DND-41 (cell line): ENCODE measurements at regions not wholly inside any gene's neighbourhood (a gene's known extent, or its start where the extent isn't known, plus 50 kb on each side); places are given as distances from the start of the nearest gene placed in this dataset.
"Not testable (repeated sequence)": the region's sequence is repeated elsewhere in the genome, so short reads cannot be mapped to it uniquely, and the experiment has no call there.

ENCODE experiments used
- ATAC-seq: fragments of 200-7000 bp; cut with Tn5 transposase; 3 replicates; pipeline ENCODE4 v1.9.1; 2021; ENCODE audit warnings: low read depth; ENCODE audit not compliant: insufficient read depth
- DNase-seq: peaks from one replicate; pipeline ENCODE4 v3.0.0-alpha.2; 2020
- H2AFZ ChIP-seq: 2 replicates; pipeline ENCODE4 v1.6.0; 2012; ENCODE audit warnings: low read depth, low read length
- H3K27ac ChIP-seq: 2 replicates; pipeline ENCODE4 v1.5.1; 2012; ENCODE audit warnings: low read length, inconsistent platforms
- H3K27me3 ChIP-seq: fragments of 200-600 bp; sonication (generic); 2 replicates; pipeline ENCODE4 v1.6.0; 2012; ENCODE audit warnings: low read length, mild to moderate bottlenecking, inconsistent platforms; ENCODE audit not compliant: insufficient read depth, poor library complexity
- H3K36me3 ChIP-seq: 2 replicates; pipeline ENCODE4 v1.5.1; 2012; ENCODE audit warnings: low read length, inconsistent platforms; ENCODE audit not compliant: insufficient read depth
- H3K4me1 ChIP-seq: 2 replicates; pipeline ENCODE4 v1.5.1; 2012; ENCODE audit warnings: mild to moderate bottlenecking, low read length; ENCODE audit not compliant: insufficient read depth
- H3K4me2 ChIP-seq: 2 replicates; pipeline ENCODE4 v1.6.0; 2012; ENCODE audit warnings: mild to moderate bottlenecking, moderate library complexity, low read length, inconsistent platforms; ENCODE audit not compliant: insufficient read depth
- H3K4me3 ChIP-seq, 2 experiments: fragments of 200-600 bp in 1 of 2; shearing (Covaris generic) in 1 of 2; 2 replicates each; pipeline ENCODE4 v1.5.1; 2012 to 2016; ENCODE audit warnings: inconsistent platforms in 2 of 2, low read length in 2 of 2, mild to moderate bottlenecking in 2 of 2, low read depth in 1 of 2, moderate library complexity in 1 of 2
- H3K79me2 ChIP-seq: 2 replicates; pipeline ENCODE4 v1.6.0; 2012; ENCODE audit warnings: low read length, inconsistent platforms; ENCODE audit not compliant: insufficient read depth
- H3K9ac ChIP-seq: 2 replicates; pipeline ENCODE4 v1.6.0; 2012; ENCODE audit warnings: low read depth, mild to moderate bottlenecking, inconsistent platforms, low read length, moderate library complexity
- H3K9me3 ChIP-seq: 2 replicates; pipeline ENCODE4 v1.5.1; 2012; ENCODE audit warnings: low read length, moderate library complexity, mild to moderate bottlenecking, inconsistent platforms; ENCODE audit not compliant: insufficient read depth, severe bottlenecking
- H4K20me1 ChIP-seq: 2 replicates; pipeline ENCODE4 v1.6.0; 2012; ENCODE audit warnings: low read length; ENCODE audit not compliant: insufficient read depth
- EZH2 ChIP-seq: IDR thresholded peaks from 3 replicates; pipeline ENCODE4 v1.6.1; 2012; ENCODE audit warnings: borderline replicate concordance, low read depth, mild to moderate bottlenecking, moderate library complexity, low read length, inconsistent platforms; ENCODE audit not compliant: severe bottlenecking
- TF ChIP-seq, protein P1 (sequence below): IDR thresholded peaks from 2 replicates; pipeline ENCODE4 v1.5.1; 2012; ENCODE audit warnings: borderline replicate concordance, low read length, moderate library complexity, mild to moderate bottlenecking; ENCODE audit not compliant: poor library complexity, severe bottlenecking; ENCODE audit errors: extremely low read depth

DNA sequence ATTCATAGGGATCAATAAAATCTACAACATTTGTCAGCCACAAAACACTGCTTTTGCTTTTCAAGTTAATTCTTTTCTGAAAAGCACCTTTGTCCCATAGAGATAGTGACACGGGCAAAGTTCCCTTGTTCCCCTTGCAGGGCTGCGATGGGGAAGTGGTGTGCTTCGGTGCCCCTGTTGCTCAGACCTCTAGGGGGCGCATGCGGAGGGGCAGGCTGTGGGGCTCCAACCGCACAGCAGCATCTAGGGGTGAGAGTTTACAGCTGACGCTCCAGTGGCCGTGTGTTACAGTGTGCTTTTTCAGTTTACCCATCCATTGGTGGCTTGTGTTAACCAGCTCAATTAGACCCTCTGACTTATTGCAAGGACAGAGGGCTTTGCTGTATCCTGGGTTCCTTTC, 1432.2 kb upstream of the ACVR2A start:
- no peaks in the 10 kb centered on the region for H3K36me3 ChIP-seq
- no peak for DNase-seq
- H3K9me3 ChIP-seq: no peaks in the 10 kb centered on the region

DNA sequence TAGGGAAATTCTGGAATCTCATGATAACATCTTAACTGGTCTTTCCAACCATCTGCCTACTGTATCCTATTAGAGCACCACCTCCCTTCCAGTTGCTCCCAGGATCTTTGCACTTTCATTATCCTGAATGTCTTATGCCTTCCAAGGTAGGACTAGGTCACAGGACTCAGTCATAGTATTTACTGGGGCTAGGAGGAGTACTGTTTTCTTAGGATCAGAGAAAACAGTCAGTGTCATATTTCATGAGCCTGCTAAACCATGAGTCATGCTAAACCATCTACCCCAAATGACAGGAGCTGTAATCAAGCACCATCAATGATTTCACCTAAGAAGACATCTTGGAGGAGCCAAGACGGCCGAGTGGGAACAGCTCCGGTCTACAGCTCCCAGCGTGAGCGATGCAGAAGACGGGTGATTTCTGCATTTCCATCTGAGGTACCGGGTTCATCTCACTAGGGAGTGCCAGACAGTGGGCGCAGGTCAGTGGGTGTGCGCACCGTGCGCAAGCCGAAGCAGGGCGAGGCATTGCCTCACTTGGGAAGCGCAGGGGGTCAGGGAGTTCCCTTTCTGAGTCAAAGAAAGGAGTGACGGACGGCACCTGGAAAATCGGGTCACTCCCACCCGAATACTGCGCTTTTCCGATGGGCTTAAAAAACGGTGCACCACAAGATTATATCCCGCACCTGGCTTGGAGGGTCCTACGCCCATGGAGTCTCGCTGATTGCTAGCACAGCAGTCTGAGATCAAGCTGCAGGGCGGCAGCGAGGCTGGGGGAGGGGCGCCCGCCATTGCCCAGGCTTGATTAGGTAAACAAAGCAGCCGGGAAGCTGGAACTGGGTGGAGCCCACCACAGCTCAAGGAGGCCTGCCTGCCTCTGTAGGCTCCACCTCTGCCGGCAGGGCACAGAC, 1439.2 kb upstream of the ACVR2A start:
- not testable (repeated sequence) for H2AFZ ChIP-seq, H4K20me1 ChIP-seq, H3K4me2 ChIP-seq, H3K9me3 ChIP-seq, H3K9ac ChIP-seq, H3K79me2 ChIP-seq, DNase-seq, H3K4me1 ChIP-seq, H3K36me3 ChIP-seq, H3K27me3 ChIP-seq, H3K27ac ChIP-seq, H3K4me3 ChIP-seq, ATAC-seq

More for the DNA sequence above, 1432.2 kb upstream of the ACVR2A start:
- Histone ChIP-seq H3K9ac (no peak overlapping the region), H3K4me3 (no peak overlapping the region), H2AFZ (no peak overlapping the region), H3K27me3 (no peaks in the 10 kb centered on the region), H3K79me2 (no peaks in the 10 kb centered on the region), H3K27ac (no peak overlapping the region), H3K4me2 (no peak overlapping the region), H4K20me1 (no peaks in the 10 kb centered on the region), H3K4me1 (peaks cover 3% of the 10 kb centered on the region; the same call in 1 of the 2 replicates)
- no peak for TF ChIP-seq EZH2
- TF ChIP-seq, protein P1, sequence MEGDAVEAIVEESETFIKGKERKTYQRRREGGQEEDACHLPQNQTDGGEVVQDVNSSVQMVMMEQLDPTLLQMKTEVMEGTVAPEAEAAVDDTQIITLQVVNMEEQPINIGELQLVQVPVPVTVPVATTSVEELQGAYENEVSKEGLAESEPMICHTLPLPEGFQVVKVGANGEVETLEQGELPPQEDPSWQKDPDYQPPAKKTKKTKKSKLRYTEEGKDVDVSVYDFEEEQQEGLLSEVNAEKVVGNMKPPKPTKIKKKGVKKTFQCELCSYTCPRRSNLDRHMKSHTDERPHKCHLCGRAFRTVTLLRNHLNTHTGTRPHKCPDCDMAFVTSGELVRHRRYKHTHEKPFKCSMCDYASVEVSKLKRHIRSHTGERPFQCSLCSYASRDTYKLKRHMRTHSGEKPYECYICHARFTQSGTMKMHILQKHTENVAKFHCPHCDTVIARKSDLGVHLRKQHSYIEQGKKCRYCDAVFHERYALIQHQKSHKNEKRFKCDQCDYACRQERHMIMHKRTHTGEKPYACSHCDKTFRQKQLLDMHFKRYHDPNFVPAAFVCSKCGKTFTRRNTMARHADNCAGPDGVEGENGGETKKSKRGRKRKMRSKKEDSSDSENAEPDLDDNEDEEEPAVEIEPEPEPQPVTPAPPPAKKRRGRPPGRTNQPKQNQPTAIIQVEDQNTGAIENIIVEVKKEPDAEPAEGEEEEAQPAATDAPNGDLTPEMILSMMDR: peak; percentile 24
- ATAC-seq: no peak

DNA sequence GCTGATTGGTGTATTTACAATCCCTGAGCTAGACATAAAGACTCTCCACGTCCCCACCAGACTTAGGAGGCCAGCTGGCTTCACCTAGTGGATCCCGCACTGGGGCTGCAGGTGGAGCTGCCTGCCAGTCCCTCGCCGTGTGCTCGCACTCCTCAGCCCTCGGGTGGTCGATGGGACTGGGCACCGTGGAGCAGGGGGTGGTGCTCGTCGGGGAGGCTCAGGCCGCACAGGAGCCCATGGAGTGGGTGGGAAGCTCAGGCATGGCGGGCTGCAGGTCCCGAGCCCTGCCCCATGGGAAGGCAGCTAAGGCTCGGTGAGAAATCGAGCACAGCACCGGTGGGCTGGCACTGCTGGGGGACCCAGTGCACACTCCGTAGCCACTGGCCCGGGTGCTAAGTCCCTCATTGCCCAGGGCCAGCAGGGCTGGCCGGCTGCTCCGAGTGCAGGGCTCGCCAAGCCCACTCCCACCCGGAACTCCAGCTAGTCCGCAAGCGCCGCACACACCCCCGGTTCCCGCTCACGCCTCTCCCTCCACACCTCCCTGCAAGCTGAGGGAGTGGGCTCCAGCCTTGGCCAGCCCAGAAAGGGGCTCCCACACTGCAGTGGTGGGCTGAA, 1441.2 kb upstream of the ACVR2A start:
- H3K27ac ChIP-seq, ATAC-seq, H3K9ac ChIP-seq, H3K9me3 ChIP-seq, H3K4me2 ChIP-seq, H3K27me3 ChIP-seq, H3K36me3 ChIP-seq, DNase-seq, H3K4me3 ChIP-seq, H4K20me1 ChIP-seq, H2AFZ ChIP-seq, H3K4me1 ChIP-seq, H3K79me2 ChIP-seq: not testable (repeated sequence)

DNA sequence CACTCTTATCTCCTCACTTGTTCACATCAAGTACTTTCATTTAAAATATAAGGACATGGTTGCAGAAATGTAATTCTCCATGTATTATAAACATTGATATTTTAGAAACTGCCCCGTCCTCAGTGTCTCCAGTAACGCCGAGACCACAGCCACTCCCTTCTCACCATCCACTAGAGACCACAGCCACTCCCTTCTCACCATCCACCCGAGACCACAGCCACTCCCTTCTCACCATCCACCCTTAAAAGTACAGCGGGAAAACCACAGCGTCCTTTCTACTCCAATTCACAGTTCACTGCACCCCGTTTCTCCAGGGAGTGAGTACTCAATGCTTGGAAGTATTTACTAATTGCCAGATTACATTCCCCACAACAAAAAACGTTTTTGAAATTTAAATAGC, 1452.2 kb upstream of the ACVR2A start:
- Histone ChIP-seq H3K9me3 (no peaks in the 10 kb centered on the region), H3K4me2 (no peak overlapping the region), H3K27me3 (no peaks in the 10 kb centered on the region), H3K27ac (no peak overlapping the region), H3K4me1 (no peaks in the 10 kb centered on the region), H3K9ac (no peak overlapping the region), H2AFZ (no peak overlapping the region), H3K4me3 (no peak overlapping the region), H3K36me3 (no peaks in the 10 kb centered on the region), H4K20me1 (no peaks in the 10 kb centered on the region), H3K79me2 (no peaks in the 10 kb centered on the region)
- TF ChIP-seq EZH2: no peak
- TF ChIP-seq, protein P1: no peak
- ATAC-seq (no peak), DNase-seq (no peak)
